Loucy (cell line): ENCODE measurements at regions not wholly inside any gene's neighbourhood (a gene's known extent, or its start where the extent isn't known, plus 50 kb on each side); places are given as distances from the start of the nearest gene placed in this dataset.

ENCODE experiments used
- H2AFZ ChIP-seq: fragments of 200-600 bp; sonication (generic); 2 replicates; pipeline ENCODE4 v1.6.0; 2016; ENCODE audit warnings: antibody characterized with exemption, mild to moderate bottlenecking, low read length, moderate library complexity
- H3F3A ChIP-seq: fragments of 200-600 bp; 2 replicates; pipeline ENCODE4 v1.6.0; 2016; ENCODE audit warnings: antibody characterized with exemption, low read depth, mild to moderate bottlenecking
- H3K27me3 ChIP-seq: fragments of 200-600 bp; sonication (generic); 2 replicates; pipeline ENCODE4 v1.6.1; 2014; ENCODE audit warnings: low read length, mild to moderate bottlenecking; ENCODE audit not compliant: insufficient read depth, poor library complexity, severe bottlenecking
- H3K36me3 ChIP-seq: fragments of 200-600 bp; sonication (generic); 2 replicates; pipeline ENCODE4 v1.6.1; 2016; ENCODE audit warnings: low read length; ENCODE audit not compliant: insufficient read depth
- H3K4me1 ChIP-seq: fragments of 200-600 bp; sonication (generic); 2 replicates; pipeline ENCODE4 v1.5.1; 2014; ENCODE audit warnings: low read length, mild to moderate bottlenecking; ENCODE audit not compliant: insufficient read depth, poor library complexity, severe bottlenecking
- H3K4me2 ChIP-seq: fragments of 200-600 bp; sonication (generic); 2 replicates; pipeline ENCODE4 v1.6.0; 2014; ENCODE audit warnings: antibody characterized with exemption, low read length, low read depth, mild to moderate bottlenecking; ENCODE audit not compliant: poor library complexity, severe bottlenecking
- H3K4me3 ChIP-seq: fragments of 200-600 bp; sonication (generic); 2 replicates; pipeline ENCODE4 v1.5.1; 2014; ENCODE audit warnings: low read length, mild to moderate bottlenecking, mixed read lengths; ENCODE audit not compliant: poor library complexity, severe bottlenecking
- H3K79me2 ChIP-seq: fragments of 200-600 bp; sonication (generic); 2 replicates; pipeline ENCODE4 v1.6.1; 2014; ENCODE audit warnings: low read length; ENCODE audit not compliant: insufficient read depth
- H3K9ac ChIP-seq: fragments of 200-600 bp; sonication (generic); 2 replicates; pipeline ENCODE4 v1.6.0; 2014; ENCODE audit warnings: mild to moderate bottlenecking, low read depth, low read length, moderate library complexity; ENCODE audit not compliant: poor library complexity, severe bottlenecking
- H3K9me2 ChIP-seq: fragments of 200-600 bp; sonication (generic); replicated peaks from 2 replicates; pipeline ENCODE4 v1.6.1; 2016; ENCODE audit warnings: low read depth, low read length, mixed read lengths
- H3K9me3 ChIP-seq: fragments of 200-600 bp; sonication (generic); 2 replicates; pipeline ENCODE4 v1.6.1; 2014; ENCODE audit warnings: mild to moderate bottlenecking, antibody characterized with exemption, low read length, low read depth; ENCODE audit not compliant: insufficient read depth
- H4K20me1 ChIP-seq: fragments of 200-600 bp; sonication (generic); 2 replicates; pipeline ENCODE4 v1.6.0; 2014; ENCODE audit warnings: antibody characterized with exemption, low read length, mild to moderate bottlenecking; ENCODE audit not compliant: insufficient read depth, poor library complexity, severe bottlenecking
- CTCF ChIP-seq: fragments of 200-600 bp; sonication (generic); conservative IDR thresholded peaks from 2 replicates; pipeline ENCODE4 v1.5.1; 2014; ENCODE audit warnings: mild to moderate bottlenecking, antibody characterized with exemption, low read length
- EZH2phosphoT487 ChIP-seq: fragments of 200-600 bp; IDR thresholded peaks from 2 replicates; pipeline ENCODE4 v1.6.1; 2018; ENCODE audit warnings: antibody characterized with exemption, mild to moderate bottlenecking, moderate library complexity, borderline replicate concordance

- no peaks in the 10 kb centered on the region for H3K36me3 ChIP-seq
- H3K79me2 ChIP-seq = no peaks in the 10 kb centered on the region
- no peak overlapping the region for H2AFZ ChIP-seq
- no peaks in the 10 kb centered on the region for H3K9me2 ChIP-seq
- H3K9me3 ChIP-seq = no peaks in the 10 kb centered on the region
- no peak overlapping the region for H3K9ac ChIP-seq
- H4K20me1 ChIP-seq = no peaks in the 10 kb centered on the region
- H3F3A ChIP-seq = no peaks in the 10 kb centered on the region
- no peaks in the 10 kb centered on the region for H3K4me1 ChIP-seq
- H3K4me2 ChIP-seq = no peak overlapping the region
- no peak for TF ChIP-seq CTCF
- no peak for TF ChIP-seq EZH2phosphoT487
- H3K27me3 ChIP-seq = no peaks in the 10 kb centered on the region
- H3K4me3 ChIP-seq = no peak overlapping the region
Observed at GRCh38 chr5:30627945-30628344, 565.5 kb upstream of the CDH6 start.

- H3K4me1 ChIP-seq = no peaks in the 10 kb centered on the region
- TF ChIP-seq EZH2phosphoT487 (no peak), CTCF (no peak)
- no peaks in the 10 kb centered on the region for H3K79me2 ChIP-seq
- H3K9me2 ChIP-seq = no peaks in the 10 kb centered on the region
- H3K36me3 ChIP-seq = no peaks in the 10 kb centered on the region
- no peaks in the 10 kb centered on the region for H3K9me3 ChIP-seq
- no peaks in the 10 kb centered on the region for H4K20me1 ChIP-seq
- no peaks in the 10 kb centered on the region for H3F3A ChIP-seq
- H3K4me3 ChIP-seq = no peak overlapping the region
- no peak overlapping the region for H3K4me2 ChIP-seq
- no peaks in the 10 kb centered on the region for H3K27me3 ChIP-seq
- H3K9ac ChIP-seq = no peak overlapping the region
- H2AFZ ChIP-seq = no peak overlapping the region
Observed at GRCh38 chr5:30626557-30626956, 566.9 kb upstream of the CDH6 start.

GRCh38 chr5:30620481-30621085 is 572.9 kb upstream of the CDH6 start:
- H3K79me2 ChIP-seq = no peaks in the 10 kb centered on the region
- H3K9ac ChIP-seq = no peak overlapping the region
- no peaks in the 10 kb centered on the region for H3K9me2 ChIP-seq
- H3K9me3 ChIP-seq = no peaks in the 10 kb centered on the region
- no peaks in the 10 kb centered on the region for H3F3A ChIP-seq
- H4K20me1 ChIP-seq = no peaks in the 10 kb centered on the region
- no peak overlapping the region for H2AFZ ChIP-seq
- H3K27me3 ChIP-seq = no peaks in the 10 kb centered on the region
- no peaks in the 10 kb centered on the region for H3K36me3 ChIP-seq
- no peak overlapping the region for H3K4me3 ChIP-seq
- no peak overlapping the region for H3K4me2 ChIP-seq
- TF ChIP-seq CTCF (no peak), EZH2phosphoT487 (no peak)
- H3K4me1 ChIP-seq = no peaks in the 10 kb centered on the region
